ENCODE measurements at regions not wholly inside any gene's neighbourhood (a gene's known extent, or its start where the extent isn't known, plus 50 kb on each side); places are given as distances from the start of the nearest gene placed in this dataset.

DNA sequence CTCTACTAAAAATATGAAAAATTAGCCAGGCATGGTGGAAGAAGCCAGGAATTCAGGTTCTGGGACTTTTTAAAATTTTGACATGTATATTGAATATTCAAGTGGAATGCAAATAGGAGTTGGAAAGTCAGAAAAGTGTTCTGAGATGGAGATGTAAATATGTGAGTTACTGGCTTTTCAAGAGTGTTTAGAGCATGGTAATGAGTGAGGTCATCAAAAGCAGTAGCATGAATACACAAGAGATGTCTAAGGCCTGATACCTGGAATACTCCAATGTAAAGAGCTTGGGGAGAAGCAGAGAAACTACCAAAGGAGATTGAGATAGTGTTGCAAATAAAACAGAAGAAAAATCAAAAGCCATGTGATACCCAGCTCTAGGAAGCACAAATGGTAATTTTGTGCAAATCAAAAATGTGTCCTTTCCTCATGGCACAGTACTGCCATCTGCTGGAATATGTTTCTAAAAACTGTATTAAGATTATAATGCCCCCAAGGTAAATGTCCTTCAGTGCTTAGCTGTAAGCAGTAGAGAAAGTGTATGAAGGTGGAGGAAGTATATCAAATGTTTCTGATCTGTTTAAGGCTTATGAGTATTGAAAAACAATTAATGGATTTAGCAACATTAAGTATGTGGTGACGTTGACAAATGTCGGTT is 908.4 kb downstream of the KCNJ18 start:
- POLR2A ChIA-PET (ENCODE audit: low non-redundant PET), result no interaction called here
- H3K36me3 ChIP-seq (ENCODE audit: insufficient read depth, low read length, poor library complexity, severe bottlenecking), result no peaks in the 10 kb centered on the region
- CTCF ChIA-PET, result no interaction called here
- no peak overlapping the region for H3K27ac ChIP-seq (ENCODE audit: low read depth, low read length, poor library complexity, severe bottlenecking)
- intact Hi-C loops (cut with micrococcal nuclease; ENCODE audit: unreplicated experiment), result loop anchor here (10.0 kb wide), 1 partner anchor 64 kb away; no protein-coding TSS in a partner anchor
- no peaks in the 10 kb centered on the region for H3K4me1 ChIP-seq (ENCODE audit: insufficient read depth, low read length, poor library complexity, severe bottlenecking)
- H3K9me3 ChIP-seq (ENCODE audit: low read depth, low read length, poor library complexity, severe bottlenecking), result no peaks in the 10 kb centered on the region
- TF ChIP-seq EZH2 (IDR thresholded peaks at IDR 0.05; ENCODE audit: borderline replicate concordance, low read depth, low read length, poor library complexity, severe bottlenecking), result no peak
- TF ChIP-seq, protein P1, sequence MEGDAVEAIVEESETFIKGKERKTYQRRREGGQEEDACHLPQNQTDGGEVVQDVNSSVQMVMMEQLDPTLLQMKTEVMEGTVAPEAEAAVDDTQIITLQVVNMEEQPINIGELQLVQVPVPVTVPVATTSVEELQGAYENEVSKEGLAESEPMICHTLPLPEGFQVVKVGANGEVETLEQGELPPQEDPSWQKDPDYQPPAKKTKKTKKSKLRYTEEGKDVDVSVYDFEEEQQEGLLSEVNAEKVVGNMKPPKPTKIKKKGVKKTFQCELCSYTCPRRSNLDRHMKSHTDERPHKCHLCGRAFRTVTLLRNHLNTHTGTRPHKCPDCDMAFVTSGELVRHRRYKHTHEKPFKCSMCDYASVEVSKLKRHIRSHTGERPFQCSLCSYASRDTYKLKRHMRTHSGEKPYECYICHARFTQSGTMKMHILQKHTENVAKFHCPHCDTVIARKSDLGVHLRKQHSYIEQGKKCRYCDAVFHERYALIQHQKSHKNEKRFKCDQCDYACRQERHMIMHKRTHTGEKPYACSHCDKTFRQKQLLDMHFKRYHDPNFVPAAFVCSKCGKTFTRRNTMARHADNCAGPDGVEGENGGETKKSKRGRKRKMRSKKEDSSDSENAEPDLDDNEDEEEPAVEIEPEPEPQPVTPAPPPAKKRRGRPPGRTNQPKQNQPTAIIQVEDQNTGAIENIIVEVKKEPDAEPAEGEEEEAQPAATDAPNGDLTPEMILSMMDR (conservative IDR thresholded peaks at IDR 0.05; ENCODE audit: low read depth, low read length), result peak; percentile 41; the same call in 1 of the 2 replicates
- H3K27me3 ChIP-seq (replicated peaks; ENCODE audit: insufficient read depth, low read depth, low read length, poor library complexity), result no peaks in the 10 kb centered on the region
- no TSS peak for BruUV-seq (replicated peaks)
- DNase-seq (ENCODE audit: low spot score), result peak; percentile 60
- H3K4me3 ChIP-seq (ENCODE audit: low read depth, low read length, poor library complexity, severe bottlenecking), result no peak overlapping the region

All from A673 (cell line).